HG03139 (cell line): ENCODE measurements at regions not wholly inside any gene's neighbourhood (a gene's known extent, or its start where the extent isn't known, plus 50 kb on each side); places are given as distances from the start of the nearest gene placed in this dataset.

Experiments used
- ATAC-seq: cut with Tn5 transposase; IDR thresholded peaks from one replicate; pipeline ENCODE4 v1.9.1; 2021; ENCODE audit not compliant: unreplicated experiment

DNA sequence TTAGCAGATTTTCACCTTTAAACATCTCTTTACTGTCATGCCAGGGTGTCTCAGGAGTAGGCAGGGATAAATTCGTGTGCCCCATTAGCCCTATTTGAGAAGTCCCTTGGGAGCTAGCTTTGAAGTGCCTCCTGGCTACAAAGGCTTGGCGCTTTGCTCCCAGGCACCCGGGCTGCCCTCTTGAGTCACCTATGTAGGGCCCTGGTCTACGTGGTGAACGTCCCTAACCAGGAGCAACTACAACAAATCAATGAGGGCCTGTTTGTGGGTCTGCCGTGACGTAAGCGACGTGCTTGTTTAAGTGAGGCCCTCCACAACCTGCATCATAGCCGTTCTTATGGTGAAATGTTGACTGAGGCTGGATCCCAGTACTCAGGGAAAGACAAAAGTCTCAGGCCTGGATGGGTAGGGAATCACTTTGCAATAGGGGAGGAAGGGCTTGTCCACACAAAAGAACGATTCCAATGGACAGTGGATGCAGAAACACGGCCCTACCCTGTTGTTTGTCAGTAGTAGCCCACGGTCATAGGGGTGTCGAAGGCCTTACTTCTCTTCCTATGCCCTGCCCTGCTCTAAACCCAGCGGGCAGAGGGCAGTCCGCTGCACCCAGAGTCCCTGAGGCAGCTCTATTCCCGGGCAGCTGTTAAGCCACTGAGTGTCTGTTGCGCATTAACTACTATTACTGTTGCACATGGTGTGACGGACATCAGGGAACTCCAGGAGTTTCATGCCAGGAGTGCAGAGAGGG lies 93.9 kb downstream of the INHBB start:
- ATAC-seq = no peak

GRCh38 chr2:120440521-120441350 lies 94.8 kb downstream of the INHBB start:
- no peak for ATAC-seq

DNA sequence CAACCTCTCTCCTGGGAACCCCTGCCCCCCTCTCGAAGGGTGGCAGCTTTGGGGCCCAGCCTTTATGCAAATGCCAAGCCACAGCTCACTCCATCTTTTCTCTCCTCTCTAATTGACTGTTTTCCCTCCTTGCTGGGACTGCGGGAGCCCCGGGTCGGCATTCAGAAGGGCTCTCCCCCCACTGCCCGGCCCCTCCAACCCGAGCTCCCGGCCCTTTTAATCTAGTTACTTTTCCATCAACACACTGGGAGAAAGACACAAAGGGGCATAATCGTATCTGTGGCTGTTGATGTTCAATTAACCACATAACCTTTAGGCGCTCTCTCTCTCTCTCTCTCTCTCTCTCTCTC lies 95.4 kb downstream of the INHBB start:
- ATAC-seq = no peak

DNA sequence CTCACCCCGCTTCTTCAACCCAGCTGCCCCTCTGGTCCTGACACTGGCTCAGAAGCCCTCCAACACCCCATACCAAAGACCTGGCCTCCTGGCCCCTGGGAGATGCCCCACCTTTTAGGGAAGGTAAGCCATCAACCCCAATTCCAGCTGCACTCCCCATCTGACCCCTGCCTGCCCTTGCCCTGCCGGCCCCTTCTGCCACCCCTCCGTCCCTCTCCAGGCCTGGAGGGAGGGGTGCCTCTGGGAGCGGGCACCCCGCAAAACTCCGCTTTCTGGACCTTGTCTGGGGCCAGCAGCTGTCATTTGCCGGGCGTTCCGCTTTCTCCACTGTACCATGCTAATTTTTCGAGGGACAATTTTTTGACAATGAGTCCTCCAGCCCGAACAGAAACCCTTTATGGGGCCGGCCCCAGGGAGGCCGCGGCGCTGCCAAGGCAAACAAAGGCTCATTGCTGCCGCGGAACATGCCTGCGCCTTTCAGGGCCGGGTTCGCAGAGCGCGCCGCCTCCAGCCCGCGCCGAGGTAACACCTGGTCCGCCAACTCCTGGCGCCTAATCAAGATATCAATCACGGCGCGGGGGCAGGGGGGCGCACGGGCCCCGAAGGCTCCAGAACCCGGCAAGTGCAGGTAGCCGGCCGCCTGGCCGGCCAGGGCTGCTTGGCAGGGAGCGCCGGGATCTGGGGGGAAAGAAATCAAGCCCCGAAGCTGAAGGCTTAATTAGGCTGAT lies 96.0 kb downstream of the INHBB start:
- ATAC-seq = no peak

DNA sequence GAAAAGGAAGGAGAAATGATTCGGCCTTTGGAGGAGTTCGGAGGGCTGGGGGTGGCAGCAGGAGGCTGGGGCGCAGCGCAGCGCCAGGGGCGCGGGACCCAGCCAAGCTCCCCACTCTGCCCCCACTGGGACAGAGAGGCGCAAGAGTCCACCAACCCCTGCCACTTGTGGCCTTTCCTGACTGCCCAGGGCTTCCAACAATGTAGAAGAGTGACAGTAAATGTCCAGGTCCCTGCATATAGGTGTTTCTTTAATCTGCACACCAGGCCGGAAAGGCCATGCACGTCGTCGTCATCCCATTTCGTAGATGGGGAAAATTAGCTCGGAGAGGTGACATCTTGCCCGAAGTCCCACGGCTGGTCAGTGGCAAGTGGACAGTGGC lies 96.6 kb downstream of the INHBB start:
- no peak for ATAC-seq

DNA sequence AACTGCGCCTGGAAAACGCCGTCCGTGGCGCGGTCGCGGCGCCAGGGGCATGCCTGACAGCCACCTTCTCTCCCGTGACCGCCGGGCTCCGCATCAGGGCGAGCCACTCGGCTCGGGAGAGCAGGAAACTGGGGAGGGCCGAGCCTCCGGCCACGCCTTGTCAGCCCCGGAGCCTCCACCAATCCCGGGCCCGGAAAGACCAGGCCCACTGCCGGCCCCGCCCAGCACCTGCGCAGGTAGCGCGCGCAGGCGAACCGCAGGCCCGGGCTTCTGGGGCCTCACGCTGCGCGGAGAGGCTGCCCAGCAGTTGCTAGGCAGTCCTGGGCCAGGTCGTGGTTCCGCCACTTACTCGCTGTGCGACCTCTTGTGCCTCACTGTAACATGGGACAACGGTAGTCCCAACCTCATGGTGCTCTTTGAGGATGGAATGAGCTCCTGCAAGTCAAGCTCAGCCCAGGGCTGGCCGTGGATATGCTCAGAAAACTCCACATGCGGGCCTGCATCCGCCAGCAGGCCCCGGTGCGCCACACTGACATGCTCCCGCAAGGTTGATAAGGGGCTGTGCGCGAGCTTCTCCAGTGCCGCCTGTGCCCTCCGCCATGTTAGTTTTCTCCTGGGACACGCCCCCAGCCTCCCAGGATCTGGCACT lies 97.1 kb downstream of the INHBB start:
- no peak for ATAC-seq

DNA sequence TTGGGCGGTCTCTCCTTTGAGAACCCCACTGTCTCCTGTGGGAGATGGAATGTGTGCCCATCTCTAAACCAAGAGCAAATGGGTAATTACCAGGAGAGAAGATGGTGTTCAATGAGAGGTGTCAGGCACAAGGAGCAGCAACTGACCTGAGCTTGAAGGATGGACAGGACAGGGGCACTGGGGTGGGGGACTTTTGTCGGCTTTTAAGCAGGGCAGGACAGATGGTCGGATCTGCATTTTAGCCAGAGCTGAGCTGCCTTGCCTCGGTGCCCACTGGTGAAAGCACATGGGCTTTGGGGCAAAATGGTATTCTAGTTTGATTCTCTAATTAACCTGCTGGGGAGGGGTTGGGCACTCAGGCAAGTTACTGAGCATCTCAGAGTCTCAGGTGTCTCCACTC lies 98.0 kb downstream of the INHBB start:
- ATAC-seq = no peak

DNA sequence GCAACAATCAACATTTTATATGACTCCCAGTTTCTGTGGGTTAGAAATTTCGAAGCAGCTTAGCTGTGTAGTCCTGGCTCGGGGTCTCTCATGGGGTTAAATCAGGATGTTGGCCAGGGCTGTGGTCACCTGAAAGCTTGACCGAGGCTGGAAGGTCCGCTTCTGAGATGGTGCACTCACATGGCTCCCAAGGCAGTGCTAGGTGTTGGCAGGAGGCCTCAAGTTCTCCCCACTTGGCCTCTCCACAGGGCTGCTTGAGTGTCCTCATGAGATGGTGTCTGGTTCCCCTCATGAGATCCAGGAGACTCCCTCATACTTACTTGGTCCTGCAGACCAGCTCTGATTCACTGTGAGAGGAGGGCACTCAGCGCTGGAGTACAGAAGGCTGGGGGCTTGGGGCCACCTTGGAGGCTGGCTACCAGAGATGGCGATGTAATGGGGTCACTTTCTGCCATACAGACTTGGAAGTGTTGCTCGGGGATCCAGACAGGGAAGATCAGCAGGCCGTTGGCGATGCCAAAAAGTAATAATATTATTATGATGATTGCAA lies 98.8 kb downstream of the INHBB start:
- ATAC-seq = no peak

DNA sequence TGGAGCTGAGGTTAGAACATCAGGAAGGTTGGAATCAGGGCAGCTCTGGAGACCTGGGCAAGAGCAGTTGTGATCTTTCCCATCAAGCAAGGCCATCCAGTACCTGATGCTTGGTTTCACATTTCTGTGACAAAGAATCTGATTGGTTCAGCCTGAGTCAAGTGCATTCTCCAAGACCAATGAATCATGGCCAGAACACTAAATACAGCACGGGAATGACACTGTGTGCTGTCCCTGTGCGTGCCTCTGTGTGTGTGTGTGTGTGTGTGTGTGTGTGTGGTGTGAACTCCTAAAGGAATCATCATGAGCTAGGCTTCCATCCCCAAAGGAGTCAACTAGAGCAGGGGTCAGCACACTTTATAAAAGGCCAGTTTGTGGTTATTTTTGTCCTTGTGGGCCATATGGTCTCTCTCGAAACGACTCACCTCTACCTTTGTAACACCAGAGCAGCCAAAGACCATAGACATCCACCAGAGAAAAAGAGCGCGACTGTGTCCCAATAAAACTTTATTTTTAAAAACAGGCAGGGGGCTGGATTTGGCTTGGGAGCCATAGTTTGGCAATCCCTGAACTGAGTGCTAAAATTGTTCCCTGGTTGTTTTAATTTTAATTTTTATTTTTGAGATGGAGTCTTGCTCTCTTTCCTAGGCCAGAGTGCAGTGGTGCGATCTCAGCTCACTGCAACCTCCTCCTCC lies 99.7 kb downstream of the INHBB start:
- no peak for ATAC-seq

- no peak for ATAC-seq
Measured at GRCh38 chr2:120446236-120447126, 100.5 kb downstream of the INHBB start.

- no peak for ATAC-seq
Measured at GRCh38 chr2:120447127-120447785, 101.3 kb downstream of the INHBB start.

DNA sequence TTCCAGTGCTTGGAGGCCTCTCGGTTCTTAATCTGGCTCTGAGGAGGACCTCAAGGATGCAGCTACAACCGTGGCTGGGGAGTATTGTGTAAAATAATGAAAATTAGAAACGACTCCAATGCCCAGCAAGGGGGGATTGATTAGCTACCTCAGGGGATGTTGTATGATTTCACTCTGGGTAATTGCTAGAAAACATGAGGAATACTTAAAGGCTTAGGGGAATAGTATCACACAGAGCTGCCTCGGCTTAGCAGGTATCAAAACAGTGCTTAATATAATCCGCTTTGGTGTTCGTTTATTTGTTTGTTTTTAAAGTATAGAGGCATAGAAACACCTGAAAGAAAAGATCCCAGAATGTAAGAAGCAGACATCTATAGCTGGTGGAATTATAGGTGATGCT lies 102.5 kb downstream of the INHBB start:
- ATAC-seq = no peak

DNA sequence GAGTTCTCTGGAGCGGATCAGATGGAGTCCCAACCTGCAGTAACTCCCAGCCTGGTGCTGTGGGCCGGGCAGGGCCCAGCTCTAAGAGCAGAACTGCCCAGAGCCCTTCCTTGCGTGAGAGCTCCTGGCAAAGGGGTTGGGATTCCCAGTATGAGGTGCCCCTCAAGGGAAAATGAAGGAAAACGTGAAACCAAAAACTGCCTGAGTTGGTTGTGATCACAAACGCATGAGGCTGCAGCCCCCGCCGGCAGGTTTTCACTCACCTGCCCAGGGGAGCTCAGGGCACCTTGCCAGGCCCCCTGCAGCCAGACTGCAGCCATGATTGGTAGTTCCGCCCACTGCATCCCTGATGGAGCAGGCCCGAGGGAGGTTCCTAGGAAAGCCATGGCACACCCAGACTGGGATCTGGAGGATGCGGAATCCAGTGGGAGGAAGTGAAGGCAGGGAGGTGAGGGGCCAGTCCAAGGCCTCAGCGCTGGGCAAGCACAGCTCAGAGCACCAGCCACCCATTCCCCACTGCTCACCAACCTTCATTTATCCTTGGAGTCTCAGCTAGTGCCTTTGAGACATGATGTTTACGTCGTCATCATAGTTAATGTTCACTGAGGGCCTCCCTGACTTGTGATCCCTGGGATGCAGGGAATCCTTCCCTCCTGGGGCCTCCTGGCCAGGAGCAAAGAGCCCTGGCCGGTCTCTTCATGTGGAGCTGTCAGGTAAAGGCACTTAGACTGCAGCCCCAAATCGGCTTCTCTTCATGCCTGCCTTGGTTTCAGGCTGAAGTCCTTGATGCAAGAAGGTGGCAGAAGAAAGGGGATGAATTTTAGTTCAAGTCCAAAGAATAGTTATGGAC lies 103.2 kb downstream of the INHBB start:
- no peak for ATAC-seq

- no peak for ATAC-seq
Measured at GRCh38 chr2:120450196-120450820, 104.4 kb downstream of the INHBB start.

GRCh38 chr2:120451334-120451733 lies 105.4 kb downstream of the INHBB start:
- no peak for ATAC-seq

DNA sequence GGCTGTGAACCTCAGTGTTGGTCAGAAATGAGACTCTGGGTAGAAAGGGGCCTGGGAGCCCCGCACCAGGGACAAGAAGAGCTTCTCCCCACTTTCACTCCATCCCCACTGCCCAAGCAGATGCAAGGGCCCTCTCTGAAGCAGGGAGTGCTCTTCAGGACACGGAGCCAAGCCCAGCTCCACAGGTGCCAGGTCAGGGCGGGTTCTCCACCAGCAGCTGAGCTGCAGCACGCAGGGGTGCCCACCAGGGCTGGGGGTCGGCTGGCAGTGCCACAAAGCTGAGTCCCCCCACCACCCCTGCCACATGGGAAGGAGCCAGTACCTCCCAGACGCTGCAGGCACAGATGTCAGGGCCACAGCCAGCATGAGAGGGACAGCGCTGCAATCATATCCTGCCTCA lies 106.2 kb downstream of the INHBB start:
- no peak for ATAC-seq

DNA sequence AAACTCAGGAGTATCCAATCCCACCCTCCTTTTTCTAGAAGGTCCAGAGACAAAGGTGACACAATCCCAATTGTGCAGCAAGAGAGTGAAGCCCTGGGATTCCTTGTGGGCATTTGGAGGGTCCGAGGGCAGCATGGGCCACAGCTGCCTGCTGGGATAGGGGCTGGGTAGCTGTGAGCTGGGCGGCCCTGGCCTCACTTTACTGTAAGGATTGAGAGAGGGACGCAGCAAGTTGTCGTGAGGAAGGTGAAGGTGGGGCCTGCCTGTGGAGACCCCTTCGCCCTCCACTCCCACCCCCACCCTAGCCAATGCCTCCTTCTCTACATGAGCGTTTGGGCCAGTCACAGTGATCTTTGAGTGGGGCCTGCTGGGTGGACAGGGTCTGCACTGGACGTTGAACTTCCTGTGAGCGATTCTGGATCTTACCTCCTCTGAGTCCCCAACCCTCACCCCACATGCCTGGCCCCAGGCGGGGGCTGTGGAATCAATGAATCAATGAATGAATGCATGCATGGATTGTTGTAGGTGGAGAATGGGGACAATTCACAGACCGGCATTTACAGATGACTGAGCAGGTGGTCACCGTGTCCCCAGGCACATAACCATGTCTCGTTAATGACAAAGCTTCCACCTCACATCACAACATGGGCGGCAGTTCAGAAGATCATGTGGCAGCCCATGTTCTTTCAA lies 107.2 kb downstream of the INHBB start:
- ATAC-seq = no peak
